Stimulated activated naive CD8-positive, alpha-beta T cell treated with anti-CD3 and anti-CD28 coated beads, Interleukin-15, Interleukin-2, amounts not matched to agents 100 ng/mL and 50 ng/mL, for 24 hours (primary cell): ENCODE measurements at regions not wholly inside any gene's neighbourhood (a gene's known extent, or its start where the extent isn't known, plus 50 kb on each side); places are given as distances from the start of the nearest gene placed in this dataset.
"Not testable (repeated sequence)": the region's sequence is repeated elsewhere in the genome, so short reads cannot be mapped to it uniquely, and the experiment has no call there.

Experiments used
- H3K27ac Mint-ChIP-seq: one replicate; pipeline ENCODE4 v1.8.0; 2021; ENCODE audit warnings: mild to moderate bottlenecking, mixed read lengths
- H3K27me3 Mint-ChIP-seq: one replicate; pipeline ENCODE4 v1.8.0; 2021; ENCODE audit warnings: mixed read lengths
- H3K36me3 Mint-ChIP-seq: one replicate; pipeline ENCODE4 v1.8.0; 2021; ENCODE audit warnings: low read depth, mixed read lengths
- H3K4me1 Mint-ChIP-seq: one replicate; pipeline ENCODE4 v1.8.0; 2021; ENCODE audit warnings: low read depth, mixed read lengths
- H3K4me3 Mint-ChIP-seq: one replicate; pipeline ENCODE4 v1.8.0; 2021; ENCODE audit warnings: mild to moderate bottlenecking, mixed read lengths
- H3K9me3 Mint-ChIP-seq: one replicate; pipeline ENCODE4 v1.8.0; 2021; ENCODE audit warnings: mixed read lengths

GRCh38 chr4:28444886-28445496 is 1584.3 kb downstream of the STIM2 start:
- H3K4me3 Mint-ChIP-seq = no peak overlapping the region
- no peaks in the 10 kb centered on the region for H3K27me3 Mint-ChIP-seq
- H3K4me1 Mint-ChIP-seq = no peaks in the 10 kb centered on the region
- H3K9me3 Mint-ChIP-seq = peaks cover 12% of the 10 kb centered on the region
- no peak overlapping the region for H3K27ac Mint-ChIP-seq
- H3K36me3 Mint-ChIP-seq = no peaks in the 10 kb centered on the region

GRCh38 chr4:28449085-28449484 is 1588.4 kb downstream of the STIM2 start:
- Mint-ChIP-seq H3K4me1 (no peaks in the 10 kb centered on the region), H3K36me3 (no peaks in the 10 kb centered on the region), H3K4me3 (no peak overlapping the region), H3K9me3 (peaks cover 8% of the 10 kb centered on the region), H3K27me3 (no peaks in the 10 kb centered on the region), H3K27ac (no peak overlapping the region)

- H3K9me3 Mint-ChIP-seq = peaks cover 19% of the 10 kb centered on the region
- H3K27me3 Mint-ChIP-seq = no peaks in the 10 kb centered on the region
- no peak overlapping the region for H3K4me3 Mint-ChIP-seq
These were observed 1590.7 kb downstream of the STIM2 start for GRCh38 chr4:28451346-28451745.

GRCh38 chr4:28462766-28463700 is 1602.4 kb downstream of the STIM2 start:
- Mint-ChIP-seq H3K4me3 (no peak overlapping the region), H3K27ac (no peak overlapping the region), H3K36me3 (no peaks in the 10 kb centered on the region), H3K27me3 (no peaks in the 10 kb centered on the region), H3K4me1 (no peaks in the 10 kb centered on the region), H3K9me3 (peaks cover 5% of the 10 kb centered on the region)

More at GRCh38 chr4:28451346-28451745, 1590.7 kb downstream of the STIM2 start:
- no peaks in the 10 kb centered on the region for H3K36me3 Mint-ChIP-seq
- no peaks in the 10 kb centered on the region for H3K4me1 Mint-ChIP-seq
- H3K27ac Mint-ChIP-seq = no peak overlapping the region

- Mint-ChIP-seq H3K9me3 (peaks cover under 1% of the 10 kb centered on the region), H3K4me3 (no peak overlapping the region), H3K4me1 (no peaks in the 10 kb centered on the region), H3K27me3 (no peaks in the 10 kb centered on the region), H3K36me3 (no peaks in the 10 kb centered on the region), H3K27ac (no peak overlapping the region)
These were observed 1604.2 kb downstream of the STIM2 start for GRCh38 chr4:28464823-28465222.

- H3K4me3 Mint-ChIP-seq, H3K4me1 Mint-ChIP-seq, H3K9me3 Mint-ChIP-seq, H3K27ac Mint-ChIP-seq, H3K36me3 Mint-ChIP-seq, H3K27me3 Mint-ChIP-seq: not testable (repeated sequence)
These were observed 1606.2 kb downstream of the STIM2 start for GRCh38 chr4:28466886-28467285.

GRCh38 chr4:28469387-28469786 is 1608.7 kb downstream of the STIM2 start:
- H3K27me3 Mint-ChIP-seq = no peaks in the 10 kb centered on the region
- H3K9me3 Mint-ChIP-seq = peaks cover 4% of the 10 kb centered on the region
- H3K4me1 Mint-ChIP-seq = no peaks in the 10 kb centered on the region
- no peak overlapping the region for H3K27ac Mint-ChIP-seq
- H3K4me3 Mint-ChIP-seq = no peak overlapping the region
- H3K36me3 Mint-ChIP-seq = no peaks in the 10 kb centered on the region

- H3K36me3 Mint-ChIP-seq = no peaks in the 10 kb centered on the region
- H3K9me3 Mint-ChIP-seq = peaks cover 4% of the 10 kb centered on the region
- H3K27me3 Mint-ChIP-seq = no peaks in the 10 kb centered on the region
- no peak overlapping the region for H3K4me3 Mint-ChIP-seq
- no peak overlapping the region for H3K27ac Mint-ChIP-seq
- no peaks in the 10 kb centered on the region for H3K4me1 Mint-ChIP-seq
These were observed 1609.2 kb downstream of the STIM2 start for GRCh38 chr4:28469886-28470285.

GRCh38 chr4:28475381-28475780 is 1614.7 kb downstream of the STIM2 start:
- peaks cover 8% of the 10 kb centered on the region for H3K9me3 Mint-ChIP-seq
- H3K27me3 Mint-ChIP-seq = no peaks in the 10 kb centered on the region
- H3K4me3 Mint-ChIP-seq = no peak overlapping the region
- no peak overlapping the region for H3K27ac Mint-ChIP-seq
- no peaks in the 10 kb centered on the region for H3K36me3 Mint-ChIP-seq
- H3K4me1 Mint-ChIP-seq = no peaks in the 10 kb centered on the region

- Mint-ChIP-seq H3K36me3 (no peaks in the 10 kb centered on the region), H3K27ac (no peak overlapping the region), H3K4me1 (no peaks in the 10 kb centered on the region), H3K9me3 (peaks cover 4% of the 10 kb centered on the region), H3K4me3 (no peak overlapping the region), H3K27me3 (no peaks in the 10 kb centered on the region)
These were observed 1619.0 kb downstream of the STIM2 start for GRCh38 chr4:28479666-28480065.

GRCh38 chr4:28481565-28481964 is 1620.9 kb downstream of the STIM2 start:
- no peak overlapping the region for H3K4me3 Mint-ChIP-seq

GRCh38 chr4:28482580-28483270 is 1622.1 kb downstream of the STIM2 start:
- H3K4me3 Mint-ChIP-seq = no peak overlapping the region
- H3K27me3 Mint-ChIP-seq = no peaks in the 10 kb centered on the region
- H3K4me1 Mint-ChIP-seq = no peaks in the 10 kb centered on the region
- H3K9me3 Mint-ChIP-seq = peaks cover 4% of the 10 kb centered on the region
- H3K27ac Mint-ChIP-seq = no peak overlapping the region
- no peaks in the 10 kb centered on the region for H3K36me3 Mint-ChIP-seq

More at GRCh38 chr4:28481565-28481964, 1620.9 kb downstream of the STIM2 start:
- H3K4me1 Mint-ChIP-seq = no peaks in the 10 kb centered on the region
- no peaks in the 10 kb centered on the region for H3K36me3 Mint-ChIP-seq
- peaks cover 4% of the 10 kb centered on the region for H3K9me3 Mint-ChIP-seq
- H3K27ac Mint-ChIP-seq = no peak overlapping the region
- H3K27me3 Mint-ChIP-seq = no peaks in the 10 kb centered on the region

GRCh38 chr4:28488021-28488420 is 1627.4 kb downstream of the STIM2 start:
- Mint-ChIP-seq H3K27ac (no peak overlapping the region), H3K36me3 (no peaks in the 10 kb centered on the region), H3K9me3 (peaks cover 6% of the 10 kb centered on the region), H3K27me3 (no peaks in the 10 kb centered on the region), H3K4me1 (no peaks in the 10 kb centered on the region), H3K4me3 (no peak overlapping the region)

- no peak overlapping the region for H3K27ac Mint-ChIP-seq
- H3K27me3 Mint-ChIP-seq = no peaks in the 10 kb centered on the region
- H3K9me3 Mint-ChIP-seq = peaks cover 13% of the 10 kb centered on the region
- H3K36me3 Mint-ChIP-seq = no peaks in the 10 kb centered on the region
- no peak overlapping the region for H3K4me3 Mint-ChIP-seq
- no peaks in the 10 kb centered on the region for H3K4me1 Mint-ChIP-seq
These were observed 1630.0 kb downstream of the STIM2 start for GRCh38 chr4:28490669-28491068.

- Mint-ChIP-seq H3K9me3 (peaks cover 12% of the 10 kb centered on the region), H3K36me3 (no peaks in the 10 kb centered on the region), H3K4me3 (no peak overlapping the region), H3K4me1 (no peaks in the 10 kb centered on the region), H3K27me3 (no peaks in the 10 kb centered on the region), H3K27ac (no peak overlapping the region)
These were observed 1644.4 kb downstream of the STIM2 start for GRCh38 chr4:28505064-28505463.
